ENCODE measurements at regions not wholly inside any gene's neighbourhood (a gene's known extent, or its start where the extent isn't known, plus 50 kb on each side); places are given as distances from the start of the nearest gene placed in this dataset.

- H3K4me3 ChIP-seq (ENCODE audit: low read depth, low read length): no peak overlapping the region
- Mint-ChIP-seq H3K9me3 (peaks cover 0 to under 1% (median 0%) of the 10 kb centered on the region in 7 donors), H3K4me3 (no peak overlapping the region), H3K4me1 (no peaks in the 10 kb centered on the region), H3K27ac (no peak overlapping the region), H3K36me3 (no peaks in the 10 kb centered on the region), H3K27me3 (no peaks in the 10 kb centered on the region)
- H3K9me3 ChIP-seq (ENCODE audit: control insufficient read depth in 2 of 2, low read length in 2 of 2): no peaks in the 10 kb centered on the region
- H3K36me3 ChIP-seq (ENCODE audit: control insufficient read depth, insufficient read depth, low read length): no peaks in the 10 kb centered on the region
- no peaks in the 10 kb centered on the region for H3K4me1 ChIP-seq (ENCODE audit: control insufficient read depth, insufficient read depth, low read length, poor library complexity, severe bottlenecking)
- DNase-seq: peak in 1 of 3 donors; percentile 3
- no peaks in the 10 kb centered on the region for H3K27me3 ChIP-seq (ENCODE audit: control insufficient read depth, insufficient read depth, low read length)
- ATAC-seq (ENCODE audit: low read depth in 2 of 2): no peak
- H3K27ac ChIP-seq (ENCODE audit: insufficient read depth, low read length, poor library complexity, severe bottlenecking): no peak overlapping the region
Observed at GRCh38 chrX:147838465-147839131, 73.1 kb upstream of the FMR1 start.

GRCh38 chrX:147846676-147847075 is 65.0 kb upstream of the FMR1 start:
- Histone ChIP-seq H3K9me3 (ENCODE audit: control insufficient read depth in 2 of 2, low read length in 2 of 2) (no peaks in the 10 kb centered on the region), H3K4me3 (ENCODE audit: low read depth, low read length) (no peak overlapping the region), H3K4me1 (ENCODE audit: control insufficient read depth, insufficient read depth, low read length, poor library complexity, severe bottlenecking) (no peaks in the 10 kb centered on the region), H3K27me3 (ENCODE audit: control insufficient read depth, insufficient read depth, low read length) (no peaks in the 10 kb centered on the region), H3K27ac (ENCODE audit: insufficient read depth, low read length, poor library complexity, severe bottlenecking) (no peak overlapping the region), H3K36me3 (ENCODE audit: control insufficient read depth, insufficient read depth, low read length) (no peaks in the 10 kb centered on the region)
- DNase-seq (no peak), ATAC-seq (ENCODE audit: low read depth in 2 of 2) (no peak)
- Mint-ChIP-seq H3K9me3 (peaks cover 0 to 3% (median 0%) of the 10 kb centered on the region in 7 donors), H3K27ac (no peak overlapping the region), H3K4me1 (no peaks in the 10 kb centered on the region), H3K36me3 (no peaks in the 10 kb centered on the region), H3K4me3 (no peak overlapping the region), H3K27me3 (no peaks in the 10 kb centered on the region)

GRCh38 chrX:147847999-147848398 is 63.7 kb upstream of the FMR1 start:
- Histone ChIP-seq H3K27ac (ENCODE audit: insufficient read depth, low read length, poor library complexity, severe bottlenecking) (no peak overlapping the region), H3K27me3 (ENCODE audit: control insufficient read depth, insufficient read depth, low read length) (no peaks in the 10 kb centered on the region), H3K4me3 (ENCODE audit: low read depth, low read length) (no peak overlapping the region), H3K36me3 (ENCODE audit: control insufficient read depth, insufficient read depth, low read length) (no peaks in the 10 kb centered on the region), H3K4me1 (ENCODE audit: control insufficient read depth, insufficient read depth, low read length, poor library complexity, severe bottlenecking) (no peaks in the 10 kb centered on the region), H3K9me3 (ENCODE audit: control insufficient read depth in 2 of 2, low read length in 2 of 2) (no peaks in the 10 kb centered on the region)
- ATAC-seq (ENCODE audit: low read depth in 2 of 2) (no peak), DNase-seq (no peak)
- no peaks in the 10 kb centered on the region for H3K27me3 Mint-ChIP-seq
- H3K9me3 Mint-ChIP-seq: peaks cover 0 to 3% (median 0%) of the 10 kb centered on the region in 7 donors
- H3K36me3 Mint-ChIP-seq: no peaks in the 10 kb centered on the region
- no peaks in the 10 kb centered on the region for H3K4me1 Mint-ChIP-seq
- no peak overlapping the region for H3K27ac Mint-ChIP-seq
- H3K4me3 Mint-ChIP-seq: no peak overlapping the region

- Mint-ChIP-seq H3K27me3 (no peaks in the 10 kb centered on the region), H3K27ac (no peak overlapping the region), H3K36me3 (no peaks in the 10 kb centered on the region), H3K4me3 (no peak overlapping the region), H3K9me3 (peaks cover 0 to 3% (median 0%) of the 10 kb centered on the region in 7 donors), H3K4me1 (no peaks in the 10 kb centered on the region)
- ATAC-seq (ENCODE audit: low read depth in 2 of 2): no peak
- Histone ChIP-seq H3K27me3 (ENCODE audit: control insufficient read depth, insufficient read depth, low read length) (no peaks in the 10 kb centered on the region), H3K9me3 (ENCODE audit: control insufficient read depth in 2 of 2, low read length in 2 of 2) (no peaks in the 10 kb centered on the region), H3K4me3 (ENCODE audit: low read depth, low read length) (no peak overlapping the region), H3K36me3 (ENCODE audit: control insufficient read depth, insufficient read depth, low read length) (no peaks in the 10 kb centered on the region), H3K27ac (ENCODE audit: insufficient read depth, low read length, poor library complexity, severe bottlenecking) (no peak overlapping the region), H3K4me1 (ENCODE audit: control insufficient read depth, insufficient read depth, low read length, poor library complexity, severe bottlenecking) (no peaks in the 10 kb centered on the region)
- DNase-seq: no peak
Observed at GRCh38 chrX:147848543-147849443, 62.9 kb upstream of the FMR1 start.

- DNase-seq (no peak), ATAC-seq (ENCODE audit: low read depth in 2 of 2) (no peak)
- Mint-ChIP-seq H3K27ac (no peak overlapping the region), H3K36me3 (no peaks in the 10 kb centered on the region), H3K27me3 (no peaks in the 10 kb centered on the region), H3K9me3 (peaks cover 0 to 3% (median 0%) of the 10 kb centered on the region in 7 donors), H3K4me1 (no peaks in the 10 kb centered on the region), H3K4me3 (no peak overlapping the region)
- no peaks in the 10 kb centered on the region for H3K36me3 ChIP-seq (ENCODE audit: control insufficient read depth, insufficient read depth, low read length)
- no peaks in the 10 kb centered on the region for H3K4me1 ChIP-seq (ENCODE audit: control insufficient read depth, insufficient read depth, low read length, poor library complexity, severe bottlenecking)
- no peaks in the 10 kb centered on the region for H3K27me3 ChIP-seq (ENCODE audit: control insufficient read depth, insufficient read depth, low read length)
- H3K27ac ChIP-seq (ENCODE audit: insufficient read depth, low read length, poor library complexity, severe bottlenecking): no peak overlapping the region
- no peaks in the 10 kb centered on the region for H3K9me3 ChIP-seq (ENCODE audit: control insufficient read depth in 2 of 2, low read length in 2 of 2)
- no peak overlapping the region for H3K4me3 ChIP-seq (ENCODE audit: low read depth, low read length)
Observed at GRCh38 chrX:147850875-147851274, 60.8 kb upstream of the FMR1 start.

GRCh38 chrX:147853701-147854100 is 58.0 kb upstream of the FMR1 start:
- Histone ChIP-seq H3K9me3 (ENCODE audit: control insufficient read depth in 2 of 2, low read length in 2 of 2) (no peaks in the 10 kb centered on the region), H3K27ac (ENCODE audit: insufficient read depth, low read length, poor library complexity, severe bottlenecking) (no peak overlapping the region), H3K4me3 (ENCODE audit: low read depth, low read length) (no peak overlapping the region), H3K4me1 (ENCODE audit: control insufficient read depth, insufficient read depth, low read length, poor library complexity, severe bottlenecking) (no peaks in the 10 kb centered on the region), H3K27me3 (ENCODE audit: control insufficient read depth, insufficient read depth, low read length) (no peaks in the 10 kb centered on the region), H3K36me3 (ENCODE audit: control insufficient read depth, insufficient read depth, low read length) (no peaks in the 10 kb centered on the region)
- Mint-ChIP-seq H3K36me3 (no peaks in the 10 kb centered on the region), H3K4me1 (no peaks in the 10 kb centered on the region), H3K9me3 (peaks cover 0 to 3% (median 0%) of the 10 kb centered on the region in 7 donors), H3K27ac (no peak overlapping the region), H3K4me3 (no peak overlapping the region), H3K27me3 (no peaks in the 10 kb centered on the region)
- no peak for ATAC-seq (ENCODE audit: low read depth in 2 of 2)
- no peak for DNase-seq

- Histone ChIP-seq H3K9me3 (ENCODE audit: control insufficient read depth in 2 of 2, low read length in 2 of 2) (no peaks in the 10 kb centered on the region), H3K27ac (ENCODE audit: insufficient read depth, low read length, poor library complexity, severe bottlenecking) (no peak overlapping the region), H3K36me3 (ENCODE audit: control insufficient read depth, insufficient read depth, low read length) (no peaks in the 10 kb centered on the region), H3K27me3 (ENCODE audit: control insufficient read depth, insufficient read depth, low read length) (no peaks in the 10 kb centered on the region), H3K4me3 (ENCODE audit: low read depth, low read length) (no peak overlapping the region), H3K4me1 (ENCODE audit: control insufficient read depth, insufficient read depth, low read length, poor library complexity, severe bottlenecking) (no peaks in the 10 kb centered on the region)
- Mint-ChIP-seq H3K4me3 (no peak overlapping the region), H3K4me1 (no peaks in the 10 kb centered on the region), H3K9me3 (peaks cover 0 to 2% (median 0%) of the 10 kb centered on the region in 7 donors), H3K27me3 (no peaks in the 10 kb centered on the region), H3K27ac (no peak overlapping the region), H3K36me3 (no peaks in the 10 kb centered on the region)
- DNase-seq (no peak), ATAC-seq (ENCODE audit: low read depth in 2 of 2) (no peak)
Observed at GRCh38 chrX:147859666-147860065, 52.1 kb upstream of the FMR1 start.
